A549 (cell line): ENCODE measurements at regions not wholly inside any gene's neighbourhood (a gene's known extent, or its start where the extent isn't known, plus 50 kb on each side); places are given as distances from the start of the nearest gene placed in this dataset.
"Not testable (repeated sequence)": the region's sequence is repeated elsewhere in the genome, so short reads cannot be mapped to it uniquely, and the experiment has no call there.

Experiments used
- ATAC-seq, 2 experiments: fragments of 200-7000 bp in 1 of 2; fragments of >200 bp in 1 of 2; cut with Nextera tagmentation in 1 of 2; cut with Tn5 transposase in 1 of 2; 3 replicates each; pipeline versions ENCODE4 v1.8.0 to v1.9.1; 2018 to 2020; ENCODE audit warnings: mild to moderate bottlenecking in 1 of 2, moderate library complexity in 1 of 2
- CTCF ChIA-PET: fragments of 300-600 bp; sonication (Branson Sonifier 250); formaldehyde crosslinking; extraction: SDS; loops from one replicate; lab custom pipeline; 2021; ENCODE audit warnings: antibody characterized with exemption, inconsistent platforms; lab: Yijun Ruan, JAX
- POLR2A ChIA-PET: fragments of 350-600 bp; formaldehyde crosslinking; extraction: SDS; loops from one replicate; lab custom pipeline; 2021; ENCODE audit warnings: antibody characterized with exemption, inconsistent platforms; lab: Yijun Ruan, JAX
- DNase-seq, 2 experiments: peaks; one replicate each; pipeline versions ENCODE4 v3.0.0 to v3.0.0-alpha.2; 2011 to 2016; ENCODE audit warnings: low read depth in 1 of 2, low spot score in 1 of 2
- FAIRE-seq: peaks from 2 replicates; lab custom pipeline; 2011; peaks lifted over from hg19 to GRCh38; lab: Jason Lieb, UNC
- H3K27ac ChIP-seq, 2 experiments: fragments of >200 bp; sonication (Bioruptor Twin); formaldehyde crosslinking; 3 replicates each; pipeline ENCODE4 v1.5.1; 2016 to 2017
- H3K4me1 ChIP-seq: fragments of >200 bp; sonication (Bioruptor Twin); formaldehyde crosslinking; 3 replicates; pipeline ENCODE4 v1.6.1; 2016
- H3K4me2 ChIP-seq: fragments of >200 bp; sonication (Bioruptor Twin); formaldehyde crosslinking; 3 replicates; pipeline ENCODE4 v1.6.1; 2016
- H3K4me3 ChIP-seq: fragments of >200 bp; sonication (Bioruptor Twin); formaldehyde crosslinking; 3 replicates; pipeline ENCODE4 v1.5.1; 2016
- H3K9me3 ChIP-seq: fragments of >200 bp; sonication (Bioruptor Twin); formaldehyde crosslinking; 3 replicates; pipeline ENCODE4 v1.6.1; 2016
- CBX2 ChIP-seq: fragments of 200-600 bp; sonication (generic); IDR thresholded peaks from 2 replicates; pipeline ENCODE4 v1.6.1; 2016; ENCODE audit warnings: low read depth, mild to moderate bottlenecking, borderline replicate concordance
- CEBPB ChIP-seq, 2 experiments: fragments of >200 bp in 1 of 2; sonication (Bioruptor Twin) in 1 of 2; formaldehyde crosslinking in 1 of 2; IDR thresholded peaks; 2 replicates each; pipeline ENCODE4 v1.6.1; 2012 to 2016
- CHD2 ChIP-seq: fragments of 150-350 bp; IDR thresholded peaks from 2 replicates; pipeline ENCODE4 v1.6.1; 2014; ENCODE audit warnings: low read length; ENCODE audit not compliant: partially characterized antibody
- CHD4 ChIP-seq: fragments of 200-600 bp; sonication (generic); IDR thresholded peaks from 2 replicates; pipeline ENCODE4 v1.6.1; 2016; ENCODE audit warnings: antibody characterized with exemption, mild to moderate bottlenecking, borderline replicate concordance
- EP300 ChIP-seq, 2 experiments: fragments of >200 bp; sonication (Bioruptor Twin); formaldehyde crosslinking; IDR thresholded peaks; 2 replicates in 1 of 2; 3 replicates in 1 of 2; pipeline ENCODE4 v1.6.1; 2016 to 2017
- JUN ChIP-seq, 2 experiments: fragments of >200 bp; sonication (Bioruptor Twin); formaldehyde crosslinking; IDR thresholded peaks; 2 replicates in 1 of 2; 3 replicates in 1 of 2; pipeline ENCODE4 v1.6.1; 2016 to 2017
- MAFK ChIP-seq: fragments of 450-650 bp; IDR thresholded peaks from 2 replicates; pipeline ENCODE4 v1.6.1; 2014; ENCODE audit not compliant: partially characterized antibody
- MAZ ChIP-seq: fragments of 150-350 bp; IDR thresholded peaks from 2 replicates; pipeline ENCODE4 v1.6.1; 2014; ENCODE audit warnings: antibody characterized with exemption, low read depth, low read length, borderline replicate concordance
- NR3C1 ChIP-seq: fragments of >200 bp; sonication (Bioruptor Twin); formaldehyde crosslinking; IDR thresholded peaks from 3 replicates; pipeline ENCODE4 v1.6.1; 2017
- PHF8 ChIP-seq: fragments of 200-600 bp; sonication (generic); IDR thresholded peaks from 2 replicates; pipeline ENCODE4 v1.6.1; 2016; ENCODE audit warnings: low read depth, mild to moderate bottlenecking, antibody characterized with exemption, moderate library complexity, borderline replicate concordance
- TP53 ChIP-seq: fragments of 250-450 bp; sonication (Bioruptor Pico); IDR thresholded peaks from 2 replicates; pipeline ENCODE4 v1.5.0; 2021; ENCODE audit warnings: mild to moderate bottlenecking, moderate library complexity
- ZC3H11A ChIP-seq: fragments of 450-650 bp; IDR thresholded peaks from 2 replicates; pipeline ENCODE4 v1.6.1; 2014; ENCODE audit warnings: antibody characterized with exemption, mild to moderate bottlenecking
- WGBS: methylation state at CpG from one replicate; pipeline ENCODE4 v1.1.6; 2017; ENCODE audit errors: missing lambda C conversion rate; 5-methylcytosine and 5-hydroxymethylcytosine counted together
- TF ChIP-seq, protein P1 (sequence below): fragments of 250-450 bp; sonication (Bioruptor Pico); IDR thresholded peaks from 2 replicates; pipeline ENCODE4 v1.5.0; 2021; ENCODE audit warnings: mild to moderate bottlenecking, moderate library complexity, borderline replicate concordance
- TF ChIP-seq, protein P2 (sequence below): fragments of 250-450 bp; sonication (Bioruptor Pico); IDR thresholded peaks from 2 replicates; pipeline ENCODE4 v1.5.0; 2020; ENCODE audit warnings: low read depth, mild to moderate bottlenecking, moderate library complexity
- TF ChIP-seq, protein P3 (sequence below): fragments of >200 bp; sonication (Bioruptor Twin); formaldehyde crosslinking; IDR thresholded peaks from 3 replicates; pipeline ENCODE4 v1.5.1; 2016

DNA sequence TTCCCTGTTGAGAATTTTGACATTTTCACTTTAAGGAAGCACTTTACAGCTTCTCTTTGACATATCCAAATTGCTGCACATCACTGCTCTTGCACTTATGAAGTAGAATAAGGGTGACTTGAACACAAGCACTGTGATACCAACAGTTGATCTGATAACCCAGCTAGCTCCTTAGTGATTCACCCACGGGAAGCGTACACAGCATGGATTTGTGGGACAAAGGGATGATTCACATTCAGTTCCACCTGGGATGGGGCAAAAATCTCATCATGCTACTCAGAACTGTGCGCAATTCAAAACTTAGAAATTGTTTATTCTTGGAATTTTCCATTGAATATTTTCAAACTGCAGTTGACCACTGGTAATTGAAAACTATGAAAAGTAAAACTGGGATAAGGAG lies 1565.5 kb upstream of the CDH9 start:
- no peaks in the 10 kb centered on the region for H3K4me1 ChIP-seq
- WGBS: 31% methylated on average over 3 of the region's 3 CpGs
- FAIRE-seq: no peak
- H3K27ac ChIP-seq: no peak overlapping the region
- no peak overlapping the region for H3K4me3 ChIP-seq
- CTCF ChIA-PET: no interaction called here
- POLR2A ChIA-PET: no interaction called here
- no peak overlapping the region for H3K4me2 ChIP-seq
- peak; percentile 4 for DNase-seq
- ATAC-seq: no peak
- TF ChIP-seq CHD2 (no peak), JUN (IDR thresholded peaks at IDR 0.05) (no peak), CBX2 (no peak), CHD4 (no peak), PHF8 (no peak), MAZ (no peak), NR3C1 (no peak), ZC3H11A (no peak), CEBPB (IDR thresholded peaks at IDR 0.05) (no peak)
- TF ChIP-seq, protein P1, sequence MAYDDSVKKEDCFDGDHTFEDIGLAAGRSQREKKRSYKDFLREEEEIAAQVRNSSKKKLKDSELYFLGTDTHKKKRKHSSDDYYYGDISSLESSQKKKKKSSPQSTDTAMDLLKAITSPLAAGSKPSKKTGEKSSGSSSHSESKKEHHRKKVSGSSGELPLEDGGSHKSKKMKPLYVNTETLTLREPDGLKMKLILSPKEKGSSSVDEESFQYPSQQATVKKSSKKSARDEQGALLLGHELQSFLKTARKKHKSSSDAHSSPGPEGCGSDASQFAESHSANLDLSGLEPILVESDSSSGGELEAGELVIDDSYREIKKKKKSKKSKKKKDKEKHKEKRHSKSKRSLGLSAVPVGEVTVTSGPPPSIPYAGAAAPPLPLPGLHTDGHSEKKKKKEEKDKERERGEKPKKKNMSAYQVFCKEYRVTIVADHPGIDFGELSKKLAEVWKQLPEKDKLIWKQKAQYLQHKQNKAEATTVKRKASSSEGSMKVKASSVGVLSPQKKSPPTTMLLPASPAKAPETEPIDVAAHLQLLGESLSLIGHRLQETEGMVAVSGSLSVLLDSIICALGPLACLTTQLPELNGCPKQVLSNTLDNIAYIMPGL: no peak
- no peaks in the 10 kb centered on the region for H3K9me3 ChIP-seq

DNA sequence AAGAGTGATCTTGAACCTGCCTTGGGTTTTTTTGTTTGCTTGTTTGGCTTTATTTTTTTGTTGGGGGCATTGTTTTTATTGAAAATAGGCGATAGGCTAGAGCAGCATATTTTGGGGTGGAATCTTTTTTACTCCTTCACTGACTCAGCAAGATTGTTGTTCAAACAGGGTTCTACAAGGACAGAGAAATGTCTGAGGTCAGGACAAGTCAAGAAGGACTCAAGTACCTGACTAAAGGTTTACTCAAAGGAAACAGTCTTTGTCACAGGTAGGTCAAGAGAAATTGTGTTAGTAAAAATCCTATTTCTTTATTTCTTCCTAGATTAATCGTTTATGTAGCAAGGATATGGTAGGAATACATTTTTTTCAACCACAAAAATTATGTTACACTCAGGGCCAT lies 1564.0 kb upstream of the CDH9 start:
- Histone ChIP-seq H3K4me3 (no peak overlapping the region), H3K4me2 (no peak overlapping the region), H3K27ac (no peak overlapping the region)
- DNase-seq (no peak), FAIRE-seq (no peak), ATAC-seq (no peak)
- WGBS: 25% methylated on average over 2 of the region's 2 CpGs
- TF ChIP-seq TP53 (CRISPR knock-in tag) (no peak), MAFK (peak; percentile 2)
- TF ChIP-seq, protein P2, sequence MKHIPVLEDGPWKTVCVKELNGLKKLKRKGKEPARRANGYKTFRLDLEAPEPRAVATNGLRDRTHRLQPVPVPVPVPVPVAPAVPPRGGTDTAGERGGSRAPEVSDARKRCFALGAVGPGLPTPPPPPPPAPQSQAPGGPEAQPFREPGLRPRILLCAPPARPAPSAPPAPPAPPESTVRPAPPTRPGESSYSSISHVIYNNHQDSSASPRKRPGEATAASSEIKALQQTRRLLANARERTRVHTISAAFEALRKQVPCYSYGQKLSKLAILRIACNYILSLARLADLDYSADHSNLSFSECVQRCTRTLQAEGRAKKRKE (CRISPR knock-in tag): no peak
- TF ChIP-seq, all 56 proteins: peak for 1
- no peaks in the 10 kb centered on the region for H3K9me3 ChIP-seq
- no peaks in the 10 kb centered on the region for H3K4me1 ChIP-seq
- ChIA-PET POLR2A (no interaction called here), CTCF (no interaction called here)

DNA sequence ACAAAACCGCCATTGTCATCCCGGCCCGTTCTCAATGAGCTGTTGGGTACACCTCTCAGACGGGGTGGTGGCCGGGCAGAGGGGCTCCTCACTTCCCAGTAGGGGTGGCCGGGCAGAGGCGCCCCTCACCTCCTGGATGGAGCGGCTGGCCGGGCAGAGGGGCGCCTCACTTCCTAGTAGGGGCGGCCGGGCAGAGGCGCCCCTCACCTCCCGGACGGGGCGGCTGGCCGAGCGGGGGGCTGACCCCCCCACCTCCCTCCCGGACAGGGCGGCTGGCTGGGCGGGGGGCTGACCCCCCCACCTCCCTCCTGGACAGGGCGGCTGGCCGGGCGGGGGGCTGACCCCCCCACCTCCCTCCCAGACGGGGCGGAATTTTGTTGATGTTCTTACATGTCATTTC lies 1558.3 kb upstream of the CDH9 start:
- H3K27ac ChIP-seq, POLR2A ChIA-PET, H3K4me2 ChIP-seq, H3K4me3 ChIP-seq, FAIRE-seq, H3K4me1 ChIP-seq, CTCF ChIA-PET, ATAC-seq, DNase-seq, H3K9me3 ChIP-seq: not testable (repeated sequence)
- 50% methylated on average over 2 of the region's 26 CpGs for WGBS

DNA sequence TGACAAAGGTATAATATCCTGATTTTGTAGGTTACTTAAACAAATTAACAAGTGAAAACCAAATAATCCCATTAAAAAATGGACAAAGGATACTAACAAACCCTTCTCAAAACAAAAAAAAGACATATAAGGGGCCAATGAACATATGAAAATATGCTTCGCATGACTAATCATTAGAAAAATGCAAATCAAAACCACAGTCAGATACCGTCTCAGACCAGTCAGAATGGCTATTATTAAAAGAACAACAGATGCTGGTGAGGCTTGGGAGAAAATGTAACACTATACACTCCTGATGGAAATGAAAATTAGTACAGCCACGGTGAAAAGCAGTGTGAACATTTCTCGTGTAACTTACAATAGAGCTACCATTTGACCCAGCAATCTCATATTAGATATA lies 1542.2 kb upstream of the CDH9 start:
- no peak for TF ChIP-seq EP300 (IDR thresholded peaks at IDR 0.05)
- TF ChIP-seq, protein P3, sequence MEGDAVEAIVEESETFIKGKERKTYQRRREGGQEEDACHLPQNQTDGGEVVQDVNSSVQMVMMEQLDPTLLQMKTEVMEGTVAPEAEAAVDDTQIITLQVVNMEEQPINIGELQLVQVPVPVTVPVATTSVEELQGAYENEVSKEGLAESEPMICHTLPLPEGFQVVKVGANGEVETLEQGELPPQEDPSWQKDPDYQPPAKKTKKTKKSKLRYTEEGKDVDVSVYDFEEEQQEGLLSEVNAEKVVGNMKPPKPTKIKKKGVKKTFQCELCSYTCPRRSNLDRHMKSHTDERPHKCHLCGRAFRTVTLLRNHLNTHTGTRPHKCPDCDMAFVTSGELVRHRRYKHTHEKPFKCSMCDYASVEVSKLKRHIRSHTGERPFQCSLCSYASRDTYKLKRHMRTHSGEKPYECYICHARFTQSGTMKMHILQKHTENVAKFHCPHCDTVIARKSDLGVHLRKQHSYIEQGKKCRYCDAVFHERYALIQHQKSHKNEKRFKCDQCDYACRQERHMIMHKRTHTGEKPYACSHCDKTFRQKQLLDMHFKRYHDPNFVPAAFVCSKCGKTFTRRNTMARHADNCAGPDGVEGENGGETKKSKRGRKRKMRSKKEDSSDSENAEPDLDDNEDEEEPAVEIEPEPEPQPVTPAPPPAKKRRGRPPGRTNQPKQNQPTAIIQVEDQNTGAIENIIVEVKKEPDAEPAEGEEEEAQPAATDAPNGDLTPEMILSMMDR: no peak
- DNase-seq (no peak), FAIRE-seq (no peak), ATAC-seq (no peak)
- ChIA-PET CTCF (no interaction called here), POLR2A (no interaction called here)
- no peak overlapping the region for H3K4me2 ChIP-seq
- no peak overlapping the region for H3K27ac ChIP-seq
- WGBS: 43% methylated on average over 4 of the region's 4 CpGs
- H3K9me3 ChIP-seq: no peaks in the 10 kb centered on the region
- H3K4me1 ChIP-seq: no peaks in the 10 kb centered on the region
- no peak overlapping the region for H3K4me3 ChIP-seq
